IMR-90 (cell line): ENCODE measurements at regions not wholly inside any gene's neighbourhood (a gene's known extent, or its start where the extent isn't known, plus 50 kb on each side); places are given as distances from the start of the nearest gene placed in this dataset.

Experiments
- ATAC-seq: fragments of 200-7000 bp; cut with Tn5 transposase; 2 replicates; pipeline ENCODE4 v1.9.1; 2020; ENCODE audit warnings: low read depth, mild to moderate bottlenecking, moderate library complexity
- BruUV-seq: library from RNA; stranded (reverse); fragments of 400-500 nt; replicated peaks from 2 replicates; lab custom pipeline; 2021; lab: Mats Ljungman, UMichigan
- CTCF ChIA-PET: fragments of 300-600 bp; formaldehyde crosslinking; extraction: SDS; loops from one replicate; lab custom pipeline; 2021; ENCODE audit warnings: antibody characterized with exemption; lab: Yijun Ruan, JAX
- POLR2A ChIA-PET: fragments of 300-600 bp; sonication (Branson Sonifier 250); formaldehyde crosslinking; loops from one replicate; lab custom pipeline; 2022; ENCODE audit warnings: antibody characterized with exemption; ENCODE audit not compliant: unreplicated experiment; lab: Charles Lee
- DNase-seq: peaks from one replicate; pipeline ENCODE4 v3.0.0; 2013
- H2AFZ ChIP-seq: replicated peaks from 2 replicates; pipeline ENCODE3; 2013; ENCODE audit warnings: low read length, mild to moderate bottlenecking; ENCODE audit not compliant: poor library complexity
- H2AK5ac ChIP-seq: 2 replicates; pipeline ENCODE4 v1.6.1; 2013; ENCODE audit warnings: low read depth, low read length, inconsistent platforms
- H2AK9ac ChIP-seq: replicated peaks from 2 replicates; pipeline ENCODE3; 2013; ENCODE audit warnings: mild to moderate bottlenecking, low read depth, low read length, moderate library complexity; ENCODE audit not compliant: poor library complexity
- H2BK120ac ChIP-seq: 2 replicates; pipeline ENCODE4 v1.6.1; 2013; ENCODE audit warnings: low read depth, low read length, inconsistent platforms
- H2BK15ac ChIP-seq: 3 replicates; pipeline ENCODE4 v1.6.1; 2013; ENCODE audit warnings: low read depth, low read length, inconsistent platforms
- H2BK20ac ChIP-seq: 2 replicates; pipeline ENCODE4 v1.6.1; 2013; ENCODE audit warnings: low read depth, mild to moderate bottlenecking, inconsistent platforms, low read length, moderate library complexity
- H2BK5ac ChIP-seq: 2 replicates; pipeline ENCODE4 v1.6.1; 2013; ENCODE audit warnings: mild to moderate bottlenecking, low read depth, low read length, inconsistent platforms; ENCODE audit not compliant: poor library complexity, severe bottlenecking
- H3K14ac ChIP-seq: replicated peaks from 2 replicates; pipeline ENCODE4 v1.6.1; 2013; ENCODE audit warnings: low read depth, low read length, inconsistent platforms
- H3K18ac ChIP-seq: 2 replicates; pipeline ENCODE4 v1.6.1; 2013; ENCODE audit warnings: low read depth, low read length, control low read depth
- H3K23ac ChIP-seq: 2 replicates; pipeline ENCODE4 v1.6.1; 2013; ENCODE audit warnings: low read depth, low read length, inconsistent platforms
- H3K27ac ChIP-seq: 2 replicates; pipeline ENCODE4 v1.5.1; 2013; ENCODE audit warnings: mild to moderate bottlenecking, control low read depth, low read length; ENCODE audit not compliant: insufficient read depth
- H3K27me3 ChIP-seq: 2 replicates; pipeline ENCODE4 v1.6.1; 2013; ENCODE audit warnings: low read length; ENCODE audit not compliant: control insufficient read depth, insufficient read depth
- H3K36me3 ChIP-seq: 2 replicates; pipeline ENCODE4 v1.6.1; 2013; ENCODE audit warnings: low read length, mixed read lengths; ENCODE audit not compliant: control insufficient read depth, insufficient read depth
- H3K4ac ChIP-seq: 2 replicates; pipeline ENCODE4 v1.6.1; 2013; ENCODE audit warnings: low read depth, low read length, inconsistent platforms
- H3K4me1 ChIP-seq: 2 replicates; pipeline ENCODE4 v1.6.1; 2013; ENCODE audit warnings: low read length, mixed read lengths; ENCODE audit not compliant: control insufficient read depth, insufficient read depth
- H3K4me2 ChIP-seq: 2 replicates; pipeline ENCODE4 v1.6.1; 2013; ENCODE audit warnings: low read depth, mild to moderate bottlenecking, control low read depth, low read length, moderate library complexity
- H3K4me3 ChIP-seq: 2 replicates; pipeline ENCODE4 v1.5.1; 2013; ENCODE audit warnings: low read depth, mild to moderate bottlenecking, control low read depth, low read length, moderate library complexity; ENCODE audit not compliant: insufficient read depth
- H3K56ac ChIP-seq: 2 replicates; pipeline ENCODE4 v1.6.1; 2013; ENCODE audit warnings: low read length, inconsistent platforms; ENCODE audit not compliant: insufficient read depth; ENCODE audit errors: extremely low read depth
- H3K79me1 ChIP-seq, 2 experiments: 2 replicates each; pipeline ENCODE4 v1.6.1; 2013; ENCODE audit warnings: low read length in 2 of 2, inconsistent platforms in 1 of 2, low read depth in 1 of 2
- H3K9ac ChIP-seq: 2 replicates; pipeline ENCODE4 v1.6.1; 2013; ENCODE audit warnings: low read depth, low read length, control low read depth
- H3K9me1 ChIP-seq: 2 replicates; pipeline ENCODE4 v1.6.1; 2013; ENCODE audit warnings: low read length, inconsistent platforms; ENCODE audit not compliant: insufficient read depth
- H3K9me3 ChIP-seq: 2 replicates; pipeline ENCODE4 v1.6.1; 2013; ENCODE audit warnings: low read length; ENCODE audit not compliant: control insufficient read depth, insufficient read depth
- H4K20me1 ChIP-seq: 2 replicates; pipeline ENCODE4 v1.6.1; 2013; ENCODE audit warnings: low read length, inconsistent platforms; ENCODE audit not compliant: insufficient read depth
- H4K5ac ChIP-seq: 2 replicates; pipeline ENCODE4 v1.6.1; 2013; ENCODE audit warnings: mild to moderate bottlenecking, low read depth, low read length, control low read depth
- H4K8ac ChIP-seq, 2 experiments: 2 replicates each; pipeline ENCODE4 v1.6.1; 2013; ENCODE audit warnings: low read depth in 2 of 2, low read length in 2 of 2, control low read depth in 1 of 2, inconsistent platforms in 1 of 2
- H4K91ac ChIP-seq: 2 replicates; pipeline ENCODE4 v1.6.1; 2013; ENCODE audit warnings: low read depth, low read length, inconsistent platforms; ENCODE audit not compliant: insufficient read depth
- BHLHE40 ChIP-seq: fragments of 150-350 bp; IDR thresholded peaks from 2 replicates; pipeline ENCODE4 v1.6.1; 2016; ENCODE audit warnings: mild to moderate bottlenecking, low read depth, low read length
- CHD1 ChIP-seq: IDR thresholded peaks from 2 replicates; pipeline ENCODE4 v1.6.1; 2012; ENCODE audit warnings: low read depth, low read length, improper control_type of control experiment
- CTCF ChIP-seq: conservative IDR thresholded peaks from 2 replicates; pipeline ENCODE4 v1.5.1; 2012; ENCODE audit warnings: mild to moderate bottlenecking, low read depth, low read length, improper control_type of control experiment
- FOS ChIP-seq: fragments of 150-350 bp; IDR thresholded peaks from 2 replicates; pipeline ENCODE4 v1.6.1; 2016; ENCODE audit warnings: low read depth, low read length
- MAFK ChIP-seq: IDR thresholded peaks from 2 replicates; pipeline ENCODE4 v1.6.1; 2012; ENCODE audit warnings: low read depth, low read length, improper control_type of control experiment
- MAZ ChIP-seq: IDR thresholded peaks from 2 replicates; pipeline ENCODE4 v1.6.1; 2012; ENCODE audit warnings: low read depth, mild to moderate bottlenecking, low read length, improper control_type of control experiment, moderate library complexity, borderline replicate concordance
- MXI1 ChIP-seq: IDR thresholded peaks from 2 replicates; pipeline ENCODE4 v1.6.1; 2012; ENCODE audit warnings: low read depth, mild to moderate bottlenecking, low read length, moderate library complexity, borderline replicate concordance
- NFE2L2 ChIP-seq: fragments of 150-350 bp; IDR thresholded peaks from 2 replicates; pipeline ENCODE4 v1.6.1; 2016; ENCODE audit warnings: low read depth, mild to moderate bottlenecking, low read length
- POLR2A ChIP-seq: IDR thresholded peaks from 2 replicates; pipeline ENCODE4 v1.6.1; 2012; ENCODE audit warnings: mild to moderate bottlenecking, low read depth, low read length
- RCOR1 ChIP-seq: IDR thresholded peaks from 2 replicates; pipeline ENCODE4 v1.6.1; 2012; ENCODE audit warnings: mild to moderate bottlenecking, low read length, improper control_type of control experiment; ENCODE audit not compliant: insufficient replicate concordance
- RFX5 ChIP-seq: IDR thresholded peaks from 2 replicates; pipeline ENCODE4 v1.8.0; 2012; ENCODE audit warnings: low read depth, mild to moderate bottlenecking, low read length, moderate library complexity
- SMC3 ChIP-seq: fragments of 150-350 bp; IDR thresholded peaks from 2 replicates; pipeline ENCODE4 v1.6.1; 2016; ENCODE audit warnings: low read depth, mild to moderate bottlenecking, antibody characterized with exemption, low read length, moderate library complexity
- WGBS, 2 experiments: methylation state at CpG; one replicate each; pipeline versions ENCODE4 v1.1.5 to v1.1.7; 2013; ENCODE audit warnings: missing lambda C conversion rate in 2 of 2; ENCODE audit not compliant: insufficient read length in 1 of 2; ENCODE audit errors: extremely low coverage in 2 of 2; 5-methylcytosine and 5-hydroxymethylcytosine counted together
- dilution Hi-C: fragments of 300-500 bp; cut with HindIII; formaldehyde crosslinking; loops from one replicate; pipeline ENCODE4 v1.14.3; 2018; ENCODE audit warnings: low sequenced_read_pairs; ENCODE audit not compliant: unreplicated experiment
- in situ Hi-C: fragments of 300-500 bp; cut with MboI; formaldehyde crosslinking; loops from 3 replicates; pipeline ENCODE4 v1.14.3; 2019; ENCODE audit warnings: low sequenced_read_pairs, inconsistent platforms, mixed read lengths
- intact Hi-C: fragments of 100-400 bp; cut with micrococcal nuclease; formaldehyde crosslinking; loops from 2 replicates; pipeline ENCODE4 v1.10.0; 2022
- TF ChIP-seq, protein P1 (sequence below): fragments of 150-350 bp; IDR thresholded peaks from 2 replicates; pipeline ENCODE4 v1.6.1; 2016; ENCODE audit warnings: low read depth, mild to moderate bottlenecking, low read length, moderate library complexity, borderline replicate concordance
- TF ChIP-seq, protein P2 (sequence below): fragments of 150-350 bp; IDR thresholded peaks from 2 replicates; pipeline ENCODE4 v1.6.1; 2017; ENCODE audit warnings: mild to moderate bottlenecking, antibody characterized with exemption, low read length, low read depth

- H3K23ac ChIP-seq, result no peak overlapping the region
- H3K9ac ChIP-seq, result no peak overlapping the region
- H3K9me1 ChIP-seq, result no peaks in the 10 kb centered on the region
- BruUV-seq, result no TSS peak
- dilution Hi-C loops (no loop called here), intact Hi-C loops (no loop called here), in situ Hi-C loops (no loop called here)
- no peak overlapping the region for H3K4me3 ChIP-seq
- H3K27me3 ChIP-seq, result no peaks in the 10 kb centered on the region
- no peak for TF ChIP-seq BHLHE40
- TF ChIP-seq RCOR1, result no peak
- TF ChIP-seq POLR2A, result no peak
- no peak for TF ChIP-seq CTCF
- TF ChIP-seq CHD1, result no peak
- no peak for TF ChIP-seq SMC3
- no peak for TF ChIP-seq FOS
- TF ChIP-seq, protein P1, sequence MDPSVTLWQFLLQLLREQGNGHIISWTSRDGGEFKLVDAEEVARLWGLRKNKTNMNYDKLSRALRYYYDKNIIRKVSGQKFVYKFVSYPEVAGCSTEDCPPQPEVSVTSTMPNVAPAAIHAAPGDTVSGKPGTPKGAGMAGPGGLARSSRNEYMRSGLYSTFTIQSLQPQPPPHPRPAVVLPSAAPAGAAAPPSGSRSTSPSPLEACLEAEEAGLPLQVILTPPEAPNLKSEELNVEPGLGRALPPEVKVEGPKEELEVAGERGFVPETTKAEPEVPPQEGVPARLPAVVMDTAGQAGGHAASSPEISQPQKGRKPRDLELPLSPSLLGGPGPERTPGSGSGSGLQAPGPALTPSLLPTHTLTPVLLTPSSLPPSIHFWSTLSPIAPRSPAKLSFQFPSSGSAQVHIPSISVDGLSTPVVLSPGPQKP, result no peak
- no peak for TF ChIP-seq MAFK
- no peak for TF ChIP-seq MXI1
- TF ChIP-seq MAZ, result no peak
- no peak for TF ChIP-seq NFE2L2
- TF ChIP-seq RFX5, result no peak
- TF ChIP-seq, protein P2, sequence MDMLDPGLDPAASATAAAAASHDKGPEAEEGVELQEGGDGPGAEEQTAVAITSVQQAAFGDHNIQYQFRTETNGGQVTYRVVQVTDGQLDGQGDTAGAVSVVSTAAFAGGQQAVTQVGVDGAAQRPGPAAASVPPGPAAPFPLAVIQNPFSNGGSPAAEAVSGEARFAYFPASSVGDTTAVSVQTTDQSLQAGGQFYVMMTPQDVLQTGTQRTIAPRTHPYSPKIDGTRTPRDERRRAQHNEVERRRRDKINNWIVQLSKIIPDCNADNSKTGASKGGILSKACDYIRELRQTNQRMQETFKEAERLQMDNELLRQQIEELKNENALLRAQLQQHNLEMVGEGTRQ, result no peak
- H2BK120ac ChIP-seq, result no peak overlapping the region
- H3K9me3 ChIP-seq, result no peaks in the 10 kb centered on the region
- no peak overlapping the region for H4K8ac ChIP-seq
- no CpG with 5 or more reads among the region's 1 CpG for WGBS, 2 experiments
- H3K79me1 ChIP-seq, result no peaks in the 10 kb centered on the region
- ATAC-seq (no peak), DNase-seq (no peak)
- no peak overlapping the region for H3K56ac ChIP-seq
- no peak overlapping the region for H4K5ac ChIP-seq
- H4K20me1 ChIP-seq, result no peaks in the 10 kb centered on the region
- no peak overlapping the region for H3K14ac ChIP-seq
- ChIA-PET POLR2A (no interaction called here), CTCF (no interaction called here)
- no peak overlapping the region for H3K18ac ChIP-seq
- H2BK20ac ChIP-seq, result no peak overlapping the region
- H3K27ac ChIP-seq, result no peak overlapping the region
- no peak overlapping the region for H2AK9ac ChIP-seq
- no peaks in the 10 kb centered on the region for H3K4me1 ChIP-seq
- H2BK5ac ChIP-seq, result no peak overlapping the region
- no peak overlapping the region for H3K4ac ChIP-seq
- H4K91ac ChIP-seq, result no peak overlapping the region
- no peak overlapping the region for H3K4me2 ChIP-seq
- H3K36me3 ChIP-seq, result no peaks in the 10 kb centered on the region
- H2AFZ ChIP-seq, result no peak overlapping the region
- no peak overlapping the region for H2BK15ac ChIP-seq
- H2AK5ac ChIP-seq, result no peak overlapping the region
Measured at GRCh38 chr10:53572799-53573198, 800.2 kb upstream of the MBL2 start.
